Upper lobe of left lung (tissue), 4 donors: ENCODE measurements at regions not wholly inside any gene's neighbourhood (a gene's known extent, or its start where the extent isn't known, plus 50 kb on each side); places are given as distances from the start of the nearest gene placed in this dataset.

Source experiments
- POLR2AphosphoS5 ChIP-seq, 2 donors: sonication (generic); formaldehyde crosslinking; IDR thresholded peaks; one replicate each; pipeline ENCODE4 v1.5.1; 2017; ENCODE audit warnings: antibody characterized with exemption in 2 of 2
- TF ChIP-seq, protein P1 (sequence below), 6 experiments: fragments of 450-650 bp in 4 of 6; fragments of 200-600 bp in 2 of 6; sonication (generic) in 2 of 6; IDR thresholded peaks; one replicate each; pipeline ENCODE4 v1.5.1; 2016 to 2019; ENCODE audit warnings: antibody characterized with exemption in 6 of 6

- TF ChIP-seq, protein P1, sequence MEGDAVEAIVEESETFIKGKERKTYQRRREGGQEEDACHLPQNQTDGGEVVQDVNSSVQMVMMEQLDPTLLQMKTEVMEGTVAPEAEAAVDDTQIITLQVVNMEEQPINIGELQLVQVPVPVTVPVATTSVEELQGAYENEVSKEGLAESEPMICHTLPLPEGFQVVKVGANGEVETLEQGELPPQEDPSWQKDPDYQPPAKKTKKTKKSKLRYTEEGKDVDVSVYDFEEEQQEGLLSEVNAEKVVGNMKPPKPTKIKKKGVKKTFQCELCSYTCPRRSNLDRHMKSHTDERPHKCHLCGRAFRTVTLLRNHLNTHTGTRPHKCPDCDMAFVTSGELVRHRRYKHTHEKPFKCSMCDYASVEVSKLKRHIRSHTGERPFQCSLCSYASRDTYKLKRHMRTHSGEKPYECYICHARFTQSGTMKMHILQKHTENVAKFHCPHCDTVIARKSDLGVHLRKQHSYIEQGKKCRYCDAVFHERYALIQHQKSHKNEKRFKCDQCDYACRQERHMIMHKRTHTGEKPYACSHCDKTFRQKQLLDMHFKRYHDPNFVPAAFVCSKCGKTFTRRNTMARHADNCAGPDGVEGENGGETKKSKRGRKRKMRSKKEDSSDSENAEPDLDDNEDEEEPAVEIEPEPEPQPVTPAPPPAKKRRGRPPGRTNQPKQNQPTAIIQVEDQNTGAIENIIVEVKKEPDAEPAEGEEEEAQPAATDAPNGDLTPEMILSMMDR (IDR thresholded peaks at IDR 0.05), result no peak
- TF ChIP-seq POLR2AphosphoS5 (IDR thresholded peaks at IDR 0.05), result no peak
Observed at GRCh38 chr10:124242365-124242764, 149.0 kb upstream of the CHST15 start.
